Hematopoietic multipotent progenitor cell treated with erythropoietin and hydrocortisone succinate and interleukin-3 and kit ligand, for 8 days (in vitro differentiated cells): ENCODE measurements at regions not wholly inside any gene's neighbourhood (a gene's known extent, or its start where the extent isn't known, plus 50 kb on each side); places are given as distances from the start of the nearest gene placed in this dataset.

Experiments used
- DNase-seq: peaks from one replicate; pipeline ENCODE4 v3.0.0-alpha.2; 2015

DNA sequence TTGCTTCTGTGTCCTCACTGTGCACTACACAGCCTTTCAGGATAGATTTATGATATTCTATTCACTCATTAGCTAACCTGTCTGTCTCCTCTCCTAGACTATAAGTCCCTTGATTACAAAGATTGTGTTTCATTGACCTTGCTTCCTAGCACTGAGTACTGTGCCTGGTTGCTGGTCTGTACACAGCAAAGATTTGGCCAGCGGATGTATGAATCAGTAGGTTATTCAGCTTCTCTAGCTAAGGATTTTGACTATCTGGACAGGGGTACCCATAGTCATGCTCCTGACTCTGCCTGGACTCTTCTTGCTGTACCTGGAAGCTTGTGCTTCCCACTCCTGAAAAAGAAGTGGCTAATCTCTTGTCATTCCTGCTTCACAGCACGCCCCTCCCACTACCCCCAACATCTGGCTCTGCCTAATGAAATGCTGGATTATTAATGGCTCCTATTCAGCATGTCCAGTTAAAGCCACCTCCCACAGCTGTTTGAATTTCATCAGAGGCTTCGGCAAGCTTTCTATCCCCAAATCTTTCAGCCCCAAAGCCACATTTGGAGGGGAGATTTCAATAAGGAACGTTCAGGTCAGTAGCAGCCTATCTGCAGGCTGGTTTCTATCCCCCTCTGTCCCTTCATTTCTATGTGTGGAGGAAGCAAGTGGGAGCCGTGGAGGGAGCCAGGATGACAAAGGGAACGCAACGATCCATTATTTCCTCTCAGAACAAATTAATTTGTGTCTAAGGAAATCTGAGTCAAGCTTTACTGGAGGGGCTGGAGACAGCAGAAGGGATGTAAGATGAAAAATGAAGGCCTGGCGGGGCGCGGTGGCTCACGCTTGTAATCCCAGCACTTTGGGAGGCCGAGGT lies 64.8 kb upstream of the PPM1J start:
- DNase-seq: no peak

DNA sequence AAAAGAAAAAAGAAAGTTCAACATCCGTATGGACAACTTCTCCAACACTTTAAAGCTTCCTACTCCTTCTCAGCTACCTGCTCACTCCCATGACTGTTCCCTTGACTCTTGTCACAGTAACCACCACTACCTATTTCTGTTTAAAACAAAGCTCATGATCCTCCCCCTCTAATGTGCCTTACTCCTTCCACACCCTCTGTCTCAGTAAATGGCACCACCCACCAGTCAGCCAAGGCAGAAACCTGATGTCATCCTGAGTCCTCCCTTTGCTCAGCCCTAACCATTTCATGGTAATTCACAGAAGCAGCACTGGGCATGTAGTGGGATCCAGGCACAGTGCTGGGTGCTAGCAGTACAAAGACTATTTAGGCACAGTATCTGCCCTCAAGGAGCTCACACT lies 63.0 kb upstream of the PPM1J start:
- no peak for DNase-seq

DNA sequence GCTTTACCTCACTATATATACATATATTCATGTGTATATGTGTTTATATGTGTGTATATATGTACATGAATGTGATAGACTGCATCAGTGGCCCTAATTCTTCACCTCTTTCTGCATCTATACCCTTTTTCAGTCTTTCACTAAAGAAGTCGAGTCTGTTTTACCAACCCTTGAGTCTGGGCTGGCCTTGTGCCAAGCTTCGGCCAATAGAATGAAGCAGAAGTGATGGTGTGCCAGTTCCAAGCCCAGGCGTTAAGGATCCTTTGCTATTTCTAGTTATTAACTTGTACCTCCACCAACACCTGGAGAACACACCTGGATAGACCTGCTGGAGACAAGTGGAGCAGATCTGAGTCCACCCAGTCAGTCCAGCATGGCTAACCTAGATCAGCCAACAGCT lies 61.6 kb upstream of the PPM1J start:
- no peak for DNase-seq

DNA sequence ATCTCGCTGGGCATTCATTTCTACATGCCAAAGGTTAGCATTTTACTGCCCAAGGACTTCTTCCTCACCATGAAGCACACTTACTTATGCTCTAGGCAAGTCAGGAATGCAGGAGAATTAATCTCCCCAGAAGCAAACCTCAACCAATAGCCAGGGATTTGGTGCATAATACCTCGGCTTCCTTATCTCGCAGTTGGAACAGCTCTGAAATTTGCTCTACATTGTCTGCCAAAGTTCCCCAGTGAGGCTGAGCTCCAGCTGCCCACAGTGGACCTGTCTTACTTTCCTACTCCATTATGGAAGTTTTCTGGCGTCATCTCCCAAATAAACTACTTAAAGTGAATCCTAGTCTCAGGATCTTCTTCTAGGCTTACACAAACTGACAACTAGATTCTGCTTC lies 57.6 kb upstream of the PPM1J start:
- DNase-seq: no peak

DNA sequence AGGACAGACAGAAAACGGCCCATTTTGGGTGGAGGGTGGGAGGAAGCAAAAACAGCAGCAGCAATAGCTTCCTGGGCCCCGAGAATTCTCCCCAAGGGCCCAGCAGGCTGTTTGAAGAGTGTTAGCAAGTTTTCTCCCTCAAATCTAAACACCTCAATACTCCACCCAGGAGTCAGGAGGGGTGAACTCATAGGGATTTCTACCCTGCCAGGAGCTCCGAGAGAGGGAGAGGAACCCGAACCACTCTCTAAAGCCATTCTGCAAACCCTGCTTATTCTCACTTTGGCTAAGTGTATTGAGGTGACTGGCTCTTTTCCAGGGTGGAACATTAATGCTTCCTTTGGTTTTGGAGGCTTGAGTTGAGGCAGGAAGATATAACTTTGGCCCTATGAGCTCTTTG lies 55.6 kb upstream of the PPM1J start:
- no peak for DNase-seq

DNA sequence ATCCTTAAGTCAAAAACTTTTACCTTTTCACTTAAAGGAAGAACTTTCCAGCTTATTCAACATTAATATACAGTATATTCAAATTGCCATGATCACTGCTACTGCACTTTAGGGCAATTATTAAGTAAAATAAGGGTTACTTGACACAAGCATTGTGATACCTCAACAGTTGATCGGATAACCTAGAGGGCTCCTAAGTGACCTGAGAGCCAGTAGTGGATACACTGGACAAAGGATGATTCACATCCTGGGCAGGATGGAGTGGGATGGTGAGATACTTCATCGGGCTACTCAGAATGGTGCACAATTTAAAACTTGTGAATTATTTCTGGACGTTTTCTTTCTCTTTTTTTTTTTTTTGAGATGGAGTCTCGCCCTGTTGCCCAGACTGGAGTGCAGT lies 54.5 kb upstream of the PPM1J start:
- no peak for DNase-seq

DNA sequence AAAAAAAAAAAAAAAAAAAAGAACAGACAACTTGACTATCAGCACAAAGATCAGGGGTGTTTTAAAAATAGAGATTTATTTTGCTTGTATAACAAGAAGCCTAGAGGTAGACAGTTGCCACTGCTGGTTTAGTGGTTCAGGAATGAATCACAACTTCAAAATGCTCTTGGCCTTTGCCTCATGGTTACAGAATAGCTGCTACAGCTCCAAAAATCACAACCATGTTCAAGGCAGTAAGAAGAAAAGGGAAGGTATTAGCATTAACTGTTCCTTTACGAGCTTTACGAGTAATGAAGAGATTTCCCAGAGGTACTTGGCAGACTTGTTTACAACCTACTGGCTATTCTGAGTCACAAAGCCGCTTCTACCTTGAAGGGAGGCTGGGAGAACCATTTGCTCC lies 52.5 kb upstream of the PPM1J start:
- no peak for DNase-seq
